Frontal cortex (tissue), 3 donors: ENCODE measurements at regions not wholly inside any gene's neighbourhood (a gene's known extent, or its start where the extent isn't known, plus 50 kb on each side); places are given as distances from the start of the nearest gene placed in this dataset.

ENCODE experiments used
- DNase-seq, 2 donors: peaks; one replicate each; pipeline ENCODE4 v3.0.0; 2012; ENCODE audit warnings: low spot score in 2 of 2
- FAIRE-seq: peaks from 2 replicates; lab custom pipeline; 2012; peaks lifted over from hg19 to GRCh38; lab: Jason Lieb, UNC
- donor health status: control.
- donor health status: control.
- donor health status: control.

DNA sequence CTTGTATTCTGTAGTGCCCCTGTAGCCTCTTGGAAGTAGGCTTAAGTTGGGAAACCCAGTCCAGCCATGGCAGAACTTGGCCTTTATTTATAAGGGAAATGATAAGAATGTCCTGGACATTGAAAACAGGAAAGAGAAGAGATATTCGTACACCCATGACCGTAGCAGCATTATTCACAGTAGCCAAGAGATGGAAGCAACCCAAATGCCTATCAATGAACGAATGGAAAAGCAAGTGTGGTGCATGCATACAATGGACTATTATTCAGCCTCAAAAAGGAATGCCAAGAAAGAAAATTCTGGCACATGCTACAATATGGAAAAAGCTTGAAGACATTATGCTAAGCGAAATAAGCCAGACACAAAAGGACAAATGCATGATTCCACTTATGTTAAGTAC is 315.3 kb downstream of the CXCL12 start:
- DNase-seq, result no peak
- no peak for FAIRE-seq

DNA sequence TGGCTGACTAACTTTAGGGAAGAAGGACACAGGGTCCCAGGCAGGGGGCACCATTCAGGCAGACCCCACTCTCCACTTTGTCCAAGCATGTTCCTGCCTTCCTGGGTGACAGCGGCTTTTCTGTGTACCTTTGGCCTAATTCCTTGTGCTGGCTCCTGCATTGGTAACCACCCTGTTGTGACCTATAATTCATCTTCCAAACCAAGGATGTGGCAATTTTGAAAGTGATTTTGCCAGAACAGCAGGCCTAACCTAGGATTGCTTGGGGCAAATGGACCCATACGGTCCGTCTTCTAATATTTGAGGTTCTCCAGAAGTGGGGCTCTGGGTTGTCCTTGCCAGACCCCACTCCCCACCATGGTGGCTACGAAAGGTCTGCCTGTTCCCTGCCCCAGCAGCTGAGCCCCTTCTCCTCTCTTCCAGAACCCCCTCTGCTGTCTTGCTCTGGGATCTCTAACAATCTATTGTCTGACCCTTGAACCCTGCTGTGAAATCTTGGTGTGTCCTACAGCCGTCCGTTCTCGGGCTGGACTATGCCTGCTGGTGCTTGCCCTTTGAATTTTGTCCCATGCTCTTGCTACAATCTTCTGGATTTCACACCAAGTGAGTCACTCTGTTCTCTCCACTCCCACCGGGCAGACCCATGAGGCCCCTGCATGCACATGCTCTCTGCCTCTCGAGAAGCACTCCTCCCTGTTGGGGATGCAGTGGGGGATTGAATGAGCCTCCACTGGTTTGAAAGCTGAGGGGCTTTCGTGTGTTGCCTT is 316.0 kb downstream of the CXCL12 start:
- DNase-seq, result no peak
- no peak for FAIRE-seq

DNA sequence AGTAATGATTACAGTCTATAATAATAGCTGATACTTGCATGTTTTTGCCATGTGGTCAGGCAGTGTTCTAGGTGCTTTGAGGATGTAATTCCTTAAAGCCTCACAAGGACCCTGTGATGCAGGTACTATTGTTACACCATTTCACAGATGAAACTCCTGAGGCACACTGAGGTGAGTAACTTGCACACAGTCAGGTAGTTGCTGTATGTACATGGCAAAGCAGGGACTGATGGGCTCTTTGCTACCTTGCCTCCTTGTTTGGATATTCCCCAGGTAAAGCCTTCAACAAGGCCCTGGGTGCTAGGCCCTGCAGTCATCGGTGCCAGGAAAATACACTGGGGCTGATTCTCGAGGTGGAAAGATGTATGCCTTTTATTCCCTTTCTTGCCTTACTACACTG is 317.5 kb downstream of the CXCL12 start:
- no peak for DNase-seq
- FAIRE-seq, result no peak

DNA sequence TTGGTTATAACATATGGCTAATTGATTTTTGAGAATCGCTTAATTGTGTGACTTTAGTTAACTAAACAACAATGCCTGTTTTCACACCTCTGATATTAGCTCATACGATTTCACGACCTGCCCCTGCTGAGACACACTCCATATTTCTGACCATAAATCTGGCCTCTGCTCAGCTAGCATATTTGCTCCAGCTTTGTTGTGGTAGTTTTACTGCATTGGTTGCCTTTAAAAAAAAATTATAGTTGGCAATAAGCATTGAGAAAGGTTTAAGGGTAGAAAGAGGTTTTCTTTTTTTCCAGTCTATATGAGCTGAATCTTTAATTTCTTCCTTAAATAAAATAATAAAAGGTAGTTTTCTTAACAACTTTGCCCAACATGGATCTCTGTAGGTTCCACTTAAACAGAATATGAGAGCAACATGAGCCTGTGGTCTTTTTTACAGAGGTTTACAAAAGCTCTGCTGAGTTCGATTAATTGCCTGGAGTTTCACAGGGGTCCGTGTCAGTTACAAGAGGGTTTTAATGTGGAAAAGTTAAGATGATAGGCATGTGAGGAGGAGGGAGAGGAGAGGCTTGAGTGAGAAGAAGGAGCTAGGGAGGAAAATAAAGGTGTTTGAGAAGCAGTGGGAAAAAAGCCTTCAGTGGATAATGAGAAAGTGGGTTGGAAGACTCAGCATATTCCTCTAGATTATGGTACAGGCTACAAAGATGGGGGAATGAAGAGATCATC is 318.2 kb downstream of the CXCL12 start:
- FAIRE-seq (no peak), DNase-seq (no peak)

DNA sequence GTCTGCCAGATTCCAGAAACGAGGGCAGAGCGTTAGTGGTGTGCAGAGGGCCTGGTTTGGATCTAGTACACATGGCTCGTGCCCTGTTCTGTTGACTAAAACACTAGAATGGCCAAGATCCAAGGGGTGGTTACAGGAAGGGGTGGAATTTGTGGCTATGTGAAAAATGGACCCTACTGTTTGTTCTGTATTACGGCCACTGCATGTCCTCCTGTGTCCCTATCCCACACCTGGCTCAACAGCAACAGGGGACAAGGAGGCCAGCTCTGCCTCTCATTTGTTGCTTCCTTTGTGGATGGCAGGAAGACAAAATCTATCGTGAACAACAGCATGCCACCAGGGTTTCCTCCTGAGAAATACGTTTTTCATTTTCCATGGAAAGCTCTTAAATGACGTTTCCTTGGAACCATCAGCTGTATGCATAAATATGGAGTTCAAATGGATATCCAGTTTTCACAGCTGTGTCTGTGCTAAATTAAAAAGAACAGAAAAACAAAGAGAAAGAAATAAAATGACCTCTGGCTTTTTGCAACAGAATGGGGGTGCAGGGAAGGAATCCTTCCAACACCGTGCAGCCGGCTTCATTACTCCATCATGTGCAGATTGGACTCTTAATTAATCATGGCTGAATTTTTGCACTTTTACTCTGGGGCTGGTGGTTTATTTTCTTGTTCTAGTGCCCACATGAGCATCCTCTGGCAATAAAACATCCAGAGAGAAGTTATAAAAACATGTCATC is 318.9 kb downstream of the CXCL12 start:
- DNase-seq (no peak), FAIRE-seq (no peak)

DNA sequence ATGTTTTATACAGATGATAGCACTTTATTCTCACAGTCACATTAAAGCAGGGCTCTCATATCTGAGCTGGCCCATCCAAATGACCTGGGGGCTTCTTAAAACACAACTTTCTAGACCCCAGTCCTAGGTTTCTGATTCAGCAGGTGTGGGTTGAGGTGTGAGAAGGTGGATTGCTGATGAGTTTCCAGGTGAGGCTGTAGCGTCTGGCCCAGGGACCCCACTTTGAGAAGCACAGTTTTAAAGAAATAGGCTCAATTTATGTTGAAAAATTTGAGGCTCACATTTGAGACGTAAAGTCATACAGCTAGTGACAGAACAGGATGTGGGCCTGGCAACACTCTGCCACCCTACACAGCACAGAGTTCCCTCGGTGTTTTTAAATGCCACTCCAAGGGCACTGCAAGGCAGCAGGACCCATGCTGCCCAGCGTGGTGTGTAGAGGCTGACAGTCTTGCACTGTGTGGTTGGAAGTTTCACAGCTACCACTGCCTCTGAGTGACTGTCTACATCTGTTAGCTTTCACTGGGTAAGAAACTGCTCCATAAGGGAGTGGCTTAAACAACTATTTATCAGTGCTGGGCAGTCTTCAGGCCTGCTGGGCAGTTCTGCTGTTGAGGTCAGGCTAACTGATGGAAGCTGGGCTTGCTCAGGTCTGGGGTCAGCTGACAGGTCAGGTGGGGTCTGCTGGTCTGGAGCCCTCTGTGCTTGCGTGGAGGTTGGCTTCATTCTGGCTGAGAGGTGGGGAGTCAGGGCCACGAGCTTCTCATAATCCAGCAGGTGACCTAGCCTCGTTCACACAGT is 319.7 kb downstream of the CXCL12 start:
- DNase-seq (no peak), FAIRE-seq (no peak)

DNA sequence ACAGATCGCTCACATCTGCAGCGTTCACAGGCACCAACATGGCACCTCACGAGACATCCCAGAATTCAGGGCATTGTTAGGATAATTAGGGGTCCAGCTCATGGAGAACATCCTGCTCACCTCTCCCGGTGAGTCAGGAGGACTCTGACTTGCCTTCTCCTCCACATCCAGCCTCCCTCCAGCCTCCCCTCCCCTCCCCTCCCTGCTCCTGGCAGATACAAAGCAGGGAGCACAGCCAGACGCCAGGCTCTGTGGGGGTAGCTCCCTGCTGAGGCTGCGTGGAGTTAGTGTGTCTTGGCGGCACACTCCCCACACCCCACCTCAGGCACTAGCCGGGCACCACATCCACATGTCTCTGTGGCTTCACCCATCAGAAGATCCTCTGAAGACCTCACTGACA is 320.6 kb downstream of the CXCL12 start:
- FAIRE-seq (no peak), DNase-seq (no peak)

DNA sequence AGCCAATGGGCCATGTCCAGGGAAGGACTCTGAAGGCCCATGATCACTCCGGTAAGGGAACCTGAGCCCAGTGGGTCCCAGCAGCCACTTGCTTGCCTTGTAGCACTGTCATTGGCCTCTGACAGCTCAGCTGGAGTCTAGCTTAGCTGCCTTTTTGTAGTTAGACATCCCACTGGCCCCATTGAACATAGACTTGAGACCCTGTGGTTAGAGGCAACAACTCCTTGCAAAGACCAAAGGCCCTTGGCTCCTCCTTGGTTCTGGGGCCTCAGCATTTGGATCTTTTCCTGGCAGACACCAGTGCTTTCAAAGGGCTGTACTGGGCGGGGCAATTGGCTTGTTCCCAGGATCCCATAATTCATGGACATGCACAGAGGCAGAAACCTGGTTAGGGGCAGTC is 321.2 kb downstream of the CXCL12 start:
- FAIRE-seq, result no peak
- DNase-seq, result no peak

DNA sequence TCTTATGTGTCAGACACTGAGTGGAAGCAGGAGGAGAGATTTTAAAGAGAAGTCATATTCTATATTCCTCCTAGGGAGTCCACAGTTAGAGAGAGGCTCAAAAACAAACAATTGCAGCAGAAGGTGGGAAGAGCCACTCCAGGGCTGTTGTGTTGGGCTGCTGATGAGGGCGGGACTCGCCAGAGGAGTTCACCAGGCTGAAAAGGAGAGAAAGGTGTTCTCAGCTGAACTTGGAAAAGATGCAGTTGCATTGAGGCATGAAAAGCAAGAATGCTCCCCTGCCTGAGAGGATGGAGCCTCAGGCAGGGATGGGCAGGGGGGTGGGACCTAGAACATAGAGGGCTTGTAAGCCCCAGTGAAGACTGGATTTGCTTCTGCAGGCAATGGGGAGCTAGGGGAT is 324.2 kb downstream of the CXCL12 start:
- FAIRE-seq, result no peak
- no peak for DNase-seq

DNA sequence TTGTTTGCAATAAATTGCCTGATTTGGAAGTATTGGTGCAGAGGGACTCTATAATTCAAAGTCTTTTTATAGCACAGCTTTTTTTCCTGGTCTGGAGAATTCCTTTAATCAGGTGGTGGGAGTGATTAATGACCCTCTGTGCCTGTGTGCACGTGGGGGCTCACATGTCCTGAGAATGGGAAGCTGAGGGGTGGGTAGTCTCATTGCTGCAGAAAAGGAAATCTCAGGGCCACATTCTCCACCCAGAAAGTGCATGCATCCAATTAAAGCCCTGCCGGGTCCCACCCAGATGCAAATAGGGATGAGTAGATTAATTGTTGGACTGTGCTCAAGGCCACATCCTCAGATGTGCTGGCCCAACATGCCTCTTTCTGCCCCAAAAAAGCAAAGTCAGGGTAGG is 324.7 kb downstream of the CXCL12 start:
- no peak for DNase-seq
- no peak for FAIRE-seq

DNA sequence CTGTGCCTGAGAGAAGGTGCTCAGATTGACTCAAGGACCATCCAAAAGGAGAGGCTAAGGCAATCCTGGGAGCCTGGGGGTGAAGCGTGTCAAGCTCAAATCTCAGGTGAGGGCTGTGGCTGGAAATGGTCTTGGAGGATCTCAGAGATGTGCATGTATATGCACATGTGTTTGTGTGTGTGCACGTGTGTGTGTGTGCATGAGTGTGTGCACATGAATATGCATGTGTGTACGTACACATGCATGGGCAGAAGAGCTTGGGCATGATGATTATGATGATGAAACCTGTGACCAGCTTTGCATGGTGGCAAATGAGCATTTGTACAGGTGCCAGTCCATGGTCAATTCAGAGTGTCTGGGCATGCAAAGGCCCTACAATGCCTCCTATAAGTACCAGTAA is 326.6 kb downstream of the CXCL12 start:
- FAIRE-seq, result no peak

DNA sequence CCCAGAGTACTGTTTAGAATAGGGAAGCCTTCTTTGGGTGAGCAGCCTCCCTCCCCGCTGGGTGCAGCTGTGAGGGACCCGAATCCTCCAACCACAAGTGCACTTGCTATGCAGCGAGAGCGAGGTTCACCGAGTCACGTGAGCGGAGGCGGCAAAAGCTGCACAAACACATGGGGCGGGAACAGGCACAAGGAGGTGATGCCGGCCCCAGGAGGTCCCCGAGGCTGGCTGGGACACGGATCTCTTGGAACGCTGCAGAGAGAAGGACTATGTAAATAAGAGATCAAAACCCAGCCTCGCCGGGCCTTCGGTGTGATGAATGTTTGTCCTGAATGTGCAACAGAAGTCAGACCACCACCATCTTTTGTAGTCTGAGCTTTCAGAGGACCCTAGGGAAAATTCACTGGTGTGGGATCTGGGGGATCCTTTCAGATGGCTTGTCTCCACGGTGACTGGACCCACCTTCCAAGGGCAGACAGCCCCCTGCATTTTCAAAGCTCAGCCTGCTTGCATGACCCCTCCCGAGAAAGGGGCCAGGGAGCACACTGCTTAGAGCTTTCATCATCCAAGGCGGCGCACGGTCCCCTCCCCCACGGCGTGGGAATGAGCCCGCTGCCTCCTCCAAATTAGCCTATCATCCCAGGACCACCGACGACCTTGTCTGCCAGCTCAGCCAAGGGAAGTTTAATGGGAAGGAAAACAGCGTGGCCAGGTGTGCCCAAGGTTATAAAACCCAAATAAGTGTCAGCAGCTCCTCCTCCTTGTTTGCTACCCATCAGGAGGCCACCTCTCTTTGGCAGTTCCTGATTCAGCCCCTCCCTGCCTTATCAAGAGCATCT is 327.7 kb downstream of the CXCL12 start:
- DNase-seq (no peak), FAIRE-seq (no peak)

More for the DNA sequence above, 326.6 kb downstream of the CXCL12 start:
- no peak for DNase-seq

DNA sequence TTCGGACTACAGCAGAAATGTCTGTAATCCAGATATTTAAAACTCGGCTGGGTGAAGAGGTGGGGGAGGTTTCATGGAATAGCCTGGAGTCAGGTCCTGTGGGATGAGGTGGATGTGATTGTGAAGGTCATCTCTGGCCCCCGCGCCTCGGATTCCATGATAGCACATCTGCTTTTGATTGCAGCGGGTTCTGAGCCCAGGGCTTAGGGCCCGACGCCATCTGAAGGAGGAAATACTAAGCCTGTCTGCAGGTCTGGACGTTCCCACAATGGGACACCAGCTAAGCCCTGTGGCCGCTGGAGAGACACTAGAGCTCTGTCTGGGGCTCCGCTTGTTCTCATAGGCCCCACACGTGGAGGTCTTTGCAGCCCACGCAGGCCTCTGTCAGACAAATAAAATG is 328.7 kb downstream of the CXCL12 start:
- FAIRE-seq, result no peak
- DNase-seq, result no peak

DNA sequence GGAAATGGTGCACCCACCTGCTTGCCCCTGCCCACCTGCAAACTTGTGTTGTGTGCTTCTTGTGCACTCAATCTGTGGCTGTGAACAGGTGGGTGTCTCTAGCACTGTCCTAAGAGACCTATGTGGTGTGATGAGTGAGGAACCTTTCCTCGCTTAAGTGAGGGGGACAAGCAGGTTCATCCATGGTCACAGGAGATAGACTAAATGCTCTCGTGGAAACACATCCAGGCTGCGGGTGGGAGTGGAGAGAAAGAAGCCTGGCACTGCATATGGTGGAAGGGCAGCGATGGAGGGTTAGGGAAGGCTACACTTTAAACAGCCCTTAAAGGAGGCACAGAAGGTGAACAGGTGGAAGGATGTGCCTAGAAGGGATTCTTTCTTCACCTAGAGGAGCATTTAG is 330.9 kb downstream of the CXCL12 start:
- DNase-seq, result no peak
- no peak for FAIRE-seq

DNA sequence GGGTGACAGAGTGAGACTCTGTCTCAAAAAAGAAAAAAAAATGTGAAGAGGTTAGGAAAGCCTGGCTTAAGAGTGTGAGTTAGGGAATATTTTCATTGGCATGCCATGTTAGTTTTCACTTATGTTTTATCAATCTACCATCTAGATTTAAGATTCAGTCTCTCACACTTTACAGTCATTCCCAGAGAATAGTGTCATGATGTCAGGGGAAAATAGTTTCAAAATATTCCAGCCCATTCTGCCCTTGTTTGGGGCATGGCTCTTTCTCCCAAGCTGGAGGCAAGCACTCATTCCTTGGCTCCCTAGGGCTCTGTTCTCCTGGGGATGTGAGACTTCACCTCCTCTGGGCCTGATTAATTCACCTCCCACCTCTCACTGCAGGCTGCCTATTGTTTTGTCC is 331.5 kb downstream of the CXCL12 start:
- FAIRE-seq (no peak), DNase-seq (no peak)

DNA sequence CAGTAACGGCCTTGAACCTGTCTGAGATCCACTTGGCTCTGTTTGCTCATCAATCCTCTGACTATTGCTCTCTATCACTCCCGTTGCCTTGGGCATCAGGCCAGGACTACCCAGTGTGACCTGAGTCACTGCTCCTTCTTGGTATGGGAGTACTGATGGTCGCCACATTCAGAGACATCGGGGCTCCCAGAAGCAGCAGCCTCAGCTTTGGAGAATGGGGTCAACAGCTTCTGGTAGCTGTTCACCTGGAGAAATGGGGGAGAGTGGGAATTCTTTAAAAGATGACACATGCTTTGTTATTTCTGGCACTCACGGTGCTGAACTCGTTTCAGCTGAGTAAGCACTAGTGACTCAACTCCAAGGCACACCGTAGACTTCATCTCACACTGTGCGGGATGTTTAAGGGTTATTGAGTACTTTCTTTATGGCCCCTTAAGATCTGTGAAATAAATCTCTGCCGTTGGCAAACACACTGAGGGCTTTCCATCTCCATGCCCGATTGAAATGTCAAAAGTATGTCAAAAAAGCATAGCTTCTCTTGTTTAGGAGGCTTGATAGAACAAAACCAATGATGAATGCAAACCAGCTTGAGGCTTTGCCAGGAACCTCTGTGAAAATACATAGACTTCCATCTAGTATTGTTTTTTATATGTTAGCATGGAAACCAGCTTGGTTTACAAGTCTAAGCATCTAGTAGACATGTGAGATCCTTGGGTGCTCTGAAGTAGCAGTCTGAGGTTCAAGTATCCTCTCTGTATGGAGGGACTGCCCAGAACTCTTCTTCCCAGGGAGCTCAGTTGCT is 333.1 kb downstream of the CXCL12 start:
- FAIRE-seq (no peak), DNase-seq (no peak)

DNA sequence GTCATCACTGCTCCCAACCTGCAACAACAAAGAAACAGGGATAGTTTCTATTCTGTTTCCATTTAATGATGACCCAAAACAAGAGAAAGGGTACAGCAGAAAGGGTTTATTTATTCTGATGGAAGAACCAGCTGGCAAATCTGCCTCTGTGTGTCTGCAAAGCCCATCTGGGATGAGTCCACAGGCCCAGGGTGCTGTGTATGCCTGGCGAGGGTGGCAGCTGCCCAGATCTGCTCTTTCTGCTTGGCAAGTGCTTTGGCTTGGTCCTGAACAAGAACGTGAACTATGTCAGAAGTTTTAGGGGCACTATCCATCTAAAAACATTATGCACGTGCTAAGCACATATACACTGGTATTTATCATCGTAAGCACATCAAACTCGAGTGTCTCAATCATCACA is 333.8 kb downstream of the CXCL12 start:
- no peak for DNase-seq
- no peak for FAIRE-seq

DNA sequence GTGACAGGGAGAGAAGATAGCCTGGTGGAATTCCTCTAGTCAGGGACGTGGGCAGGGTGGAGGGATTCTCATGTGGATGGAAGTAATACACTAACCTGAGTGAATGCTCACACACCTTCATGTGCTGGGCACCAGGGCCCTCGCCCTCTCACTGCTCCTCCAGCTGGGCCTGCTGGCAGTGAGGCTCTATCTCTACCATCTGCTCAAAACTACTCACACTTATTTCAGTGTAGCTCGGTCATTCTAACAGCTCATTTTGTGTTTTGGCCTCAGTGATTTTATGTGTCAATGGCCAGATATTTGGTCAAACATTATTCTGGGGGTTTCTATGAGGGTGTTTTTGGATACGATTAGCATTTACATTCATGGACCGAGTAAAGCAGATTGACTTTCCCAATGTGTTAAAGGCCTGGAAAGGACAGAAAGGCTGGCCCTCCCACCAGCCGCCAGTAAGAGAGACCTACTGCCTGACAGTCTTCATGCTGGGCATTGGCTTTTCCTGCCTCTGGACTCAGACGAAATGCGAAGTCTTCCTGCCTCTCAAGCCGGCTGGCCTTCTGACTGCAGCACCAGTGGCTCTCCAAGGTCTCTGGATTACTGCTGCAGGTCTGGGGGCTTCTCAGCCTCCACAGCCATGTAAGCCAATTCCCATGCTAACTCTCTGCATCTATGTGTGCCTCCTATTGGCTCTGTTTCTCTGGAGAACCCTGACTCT is 335.4 kb downstream of the CXCL12 start:
- DNase-seq (no peak), FAIRE-seq (no peak)
